Psoas muscle (tissue), 7 donors: ENCODE measurements at regions not wholly inside any gene's neighbourhood (a gene's known extent, or its start where the extent isn't known, plus 50 kb on each side); places are given as distances from the start of the nearest gene placed in this dataset.
"Not testable (repeated sequence)": the region's sequence is repeated elsewhere in the genome, so short reads cannot be mapped to it uniquely, and the experiment has no call there.

Source experiments
- ATAC-seq, 4 donors: fragments of 200-7000 bp; cut with Tn5 transposase; one replicate each; pipeline ENCODE4 v1.9.1; 2020; ENCODE audit warnings: moderate library complexity in 3 of 4, mild to moderate bottlenecking in 2 of 4
- DNase-seq, 2 donors: peaks; one replicate each; pipeline ENCODE4 v3.0.0-alpha.2; 2020
- H3K27ac ChIP-seq: fragments of 200-600 bp; one replicate; pipeline ENCODE4 v1.8.0; 2022
- H3K27me3 ChIP-seq, 3 donors: fragments of 200-600 bp in 1 of 3; one replicate each; pipeline versions ENCODE4 v1.6.1 to v1.8.0; 2013 to 2022; ENCODE audit warnings: low read length in 2 of 3, mild to moderate bottlenecking in 2 of 3, moderate library complexity in 1 of 3; ENCODE audit not compliant: insufficient read depth in 3 of 3
- H3K36me3 ChIP-seq, 2 donors: fragments of 200-600 bp in 1 of 2; one replicate each; pipeline versions ENCODE4 v1.6.1 to v1.8.0; 2013 to 2022; ENCODE audit warnings: low read depth in 1 of 2, mild to moderate bottlenecking in 1 of 2, moderate library complexity in 1 of 2; ENCODE audit not compliant: insufficient read depth in 1 of 2
- H3K4me1 ChIP-seq: fragments of 200-600 bp; one replicate; pipeline ENCODE4 v1.8.0; 2022
- H3K4me3 ChIP-seq: fragments of 200-600 bp; one replicate; pipeline ENCODE4 v1.8.0; 2022; ENCODE audit warnings: mild to moderate bottlenecking
- H3K9me3 ChIP-seq: fragments of 200-600 bp; one replicate; pipeline ENCODE4 v1.8.0; 2022
- CTCF ChIP-seq: fragments of 200-600 bp; IDR thresholded peaks from one replicate; pipeline ENCODE4 v1.8.0; 2022; ENCODE audit warnings: antibody characterized with exemption
- WGBS, 3 donors: extraction: QIAGEN DNeasy Blood & Tissue Kit; methylation state at CpG; one replicate each; pipeline versions ENCODE4 v1.1.6 to v1.1.7; 2013; 5-methylcytosine and 5-hydroxymethylcytosine counted together
- intact Hi-C, 2 donors: fragments of 100-400 bp; cut with DNase I; formaldehyde crosslinking; loops; one replicate each; pipeline versions ENCODE4 v1.11.0 to v1.14.2; 2022
- donor health status: healthy with polysubstance abuse.
- donor health status: DM: no; HTN: no; CAD: no; lungs with moderate emphysema.
- donor health status: Bipolar disorder and iron deficiency.
- donor health status: healthy.
- donor health status: DM: yes; HTN: yes; CAD: no.
- donor health status: DM: no; HTN: no; CAD: no.
- donor health status: DM: yes; HTN: yes; CAD: no.

- no peaks in the 10 kb centered on the region for H3K36me3 ChIP-seq
- H3K4me3 ChIP-seq, result no peak overlapping the region
- no peaks in the 10 kb centered on the region for H3K4me1 ChIP-seq
- 76 to 84% (median 77%) methylated on average over 6 of the region's 6 CpGs for WGBS, 3 donors
- intact Hi-C loops, result no loop called here
- H3K9me3 ChIP-seq, result no peaks in the 10 kb centered on the region
- no peak overlapping the region for H3K27ac ChIP-seq
- no peak for DNase-seq
- H3K27me3 ChIP-seq, result no peaks in the 10 kb centered on the region
- ATAC-seq, result no peak
- no peak for TF ChIP-seq CTCF
Observed at GRCh38 chr3:182516597-182517336, 276.5 kb upstream of the ATP11B start.

- H3K4me1 ChIP-seq, result no peaks in the 10 kb centered on the region
- 79 to 85% (median 84%) methylated on average over 2 of the region's 2 CpGs for WGBS, 3 donors
Observed at GRCh38 chr3:182519569-182519968, 273.7 kb upstream of the ATP11B start.

GRCh38 chr3:182521339-182521738, 272.0 kb upstream of the ATP11B start:
- no peak for DNase-seq
- Histone ChIP-seq H3K27me3 (no peaks in the 10 kb centered on the region), H3K27ac (no peak overlapping the region), H3K36me3 (no peaks in the 10 kb centered on the region), H3K9me3 (no peaks in the 10 kb centered on the region), H3K4me3 (no peak overlapping the region), H3K4me1 (no peaks in the 10 kb centered on the region)
- TF ChIP-seq CTCF, result no peak
- WGBS, 3 donors, result 75 to 90% (median 75%) methylated on average over 3 of the region's 3 CpGs
- intact Hi-C loops, result no loop called here
- no peak for ATAC-seq

More at GRCh38 chr3:182519569-182519968, 273.7 kb upstream of the ATP11B start:
- DNase-seq (no peak), ATAC-seq (no peak)
- no peak for TF ChIP-seq CTCF
- no peaks in the 10 kb centered on the region for H3K36me3 ChIP-seq
- H3K27me3 ChIP-seq, result no peaks in the 10 kb centered on the region
- H3K27ac ChIP-seq, result no peak overlapping the region
- H3K4me3 ChIP-seq, result no peak overlapping the region
- H3K9me3 ChIP-seq, result no peaks in the 10 kb centered on the region
- intact Hi-C loops, result no loop called here

GRCh38 chr3:182523424-182523823, 269.9 kb upstream of the ATP11B start:
- H3K4me1 ChIP-seq, DNase-seq, H3K27ac ChIP-seq, H3K4me3 ChIP-seq, intact Hi-C loops, H3K9me3 ChIP-seq, H3K27me3 ChIP-seq, ATAC-seq, H3K36me3 ChIP-seq: not testable (repeated sequence)
- 88 to 93% (median 92%) methylated on average over 3 of the region's 3 CpGs for WGBS, 3 donors

GRCh38 chr3:182523836-182524235, 269.5 kb upstream of the ATP11B start:
- Histone ChIP-seq H3K4me3 (no peak overlapping the region), H3K9me3 (no peaks in the 10 kb centered on the region), H3K27me3 (no peaks in the 10 kb centered on the region), H3K36me3 (no peaks in the 10 kb centered on the region), H3K27ac (no peak overlapping the region), H3K4me1 (no peaks in the 10 kb centered on the region)
- ATAC-seq, result no peak
- TF ChIP-seq CTCF, result no peak
- WGBS, 3 donors, result 86 to 98% (median 94%) methylated on average over 2 of the region's 2 CpGs
- intact Hi-C loops, result no loop called here
- no peak for DNase-seq
